GM13976 (cell line): ENCODE measurements at regions not wholly inside any gene's neighbourhood (a gene's known extent, or its start where the extent isn't known, plus 50 kb on each side); places are given as distances from the start of the nearest gene placed in this dataset.

Experiments
- DNase-seq: peaks from one replicate; pipeline ENCODE4 v3.0.0; 2012; ENCODE audit warnings: low spot score
- in situ Hi-C: fragments of 300-500 bp; cut with MboI; formaldehyde crosslinking; loops from one replicate; pipeline ENCODE4 v1.12.0; 2022; ENCODE audit warnings: low sequenced_read_pairs, mixed read lengths, inconsistent platforms; ENCODE audit not compliant: unreplicated experiment
- TF ChIP-seq, protein P1 (sequence below): IDR thresholded peaks from 2 replicates; pipeline ENCODE4 v1.5.1; 2012; ENCODE audit warnings: borderline replicate concordance, mild to moderate bottlenecking; ENCODE audit not compliant: insufficient read depth; ENCODE audit errors: extremely low read depth, missing control alignments, control extremely low read depth

DNA sequence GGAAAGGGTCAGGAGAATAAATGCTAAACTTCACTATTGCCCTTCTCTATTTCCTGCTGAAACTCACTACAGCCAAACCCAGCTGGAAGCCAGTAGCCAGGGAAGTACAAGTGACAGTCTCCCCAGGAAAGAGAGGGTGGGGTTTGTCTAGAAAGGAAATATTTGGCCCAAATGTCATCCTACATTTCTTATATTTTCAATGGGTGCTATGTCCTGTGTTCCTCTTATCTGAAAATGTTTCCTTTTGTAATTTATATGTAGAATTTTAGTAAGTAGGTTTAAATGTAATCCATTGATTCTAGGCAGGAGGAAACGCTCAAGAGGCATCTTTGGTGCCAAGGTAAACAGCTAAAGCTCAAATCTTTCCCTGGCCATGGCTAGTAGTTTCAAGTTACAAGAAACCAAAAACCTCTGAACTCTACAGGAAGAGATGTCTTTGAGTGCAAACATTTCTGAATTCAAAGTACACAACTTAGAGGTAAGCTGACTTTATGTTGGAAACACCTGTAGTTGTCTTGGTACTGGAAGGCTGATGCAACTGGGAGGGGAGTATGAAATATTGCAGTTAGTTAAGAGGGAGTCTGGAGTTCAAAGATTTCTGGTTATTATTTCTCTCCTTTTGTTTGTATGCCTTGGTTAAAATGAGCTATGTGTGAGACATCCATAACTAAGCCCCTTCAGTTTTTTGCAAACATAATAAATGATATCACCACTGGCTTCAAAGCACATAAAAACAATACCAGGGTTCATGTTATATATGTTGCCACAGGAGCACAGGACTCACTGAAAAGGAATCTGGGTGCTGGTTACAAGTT, 356.1 kb upstream of the ZC3H15 start:
- in situ Hi-C loops: no loop called here
- DNase-seq: no peak
- TF ChIP-seq, protein P1, sequence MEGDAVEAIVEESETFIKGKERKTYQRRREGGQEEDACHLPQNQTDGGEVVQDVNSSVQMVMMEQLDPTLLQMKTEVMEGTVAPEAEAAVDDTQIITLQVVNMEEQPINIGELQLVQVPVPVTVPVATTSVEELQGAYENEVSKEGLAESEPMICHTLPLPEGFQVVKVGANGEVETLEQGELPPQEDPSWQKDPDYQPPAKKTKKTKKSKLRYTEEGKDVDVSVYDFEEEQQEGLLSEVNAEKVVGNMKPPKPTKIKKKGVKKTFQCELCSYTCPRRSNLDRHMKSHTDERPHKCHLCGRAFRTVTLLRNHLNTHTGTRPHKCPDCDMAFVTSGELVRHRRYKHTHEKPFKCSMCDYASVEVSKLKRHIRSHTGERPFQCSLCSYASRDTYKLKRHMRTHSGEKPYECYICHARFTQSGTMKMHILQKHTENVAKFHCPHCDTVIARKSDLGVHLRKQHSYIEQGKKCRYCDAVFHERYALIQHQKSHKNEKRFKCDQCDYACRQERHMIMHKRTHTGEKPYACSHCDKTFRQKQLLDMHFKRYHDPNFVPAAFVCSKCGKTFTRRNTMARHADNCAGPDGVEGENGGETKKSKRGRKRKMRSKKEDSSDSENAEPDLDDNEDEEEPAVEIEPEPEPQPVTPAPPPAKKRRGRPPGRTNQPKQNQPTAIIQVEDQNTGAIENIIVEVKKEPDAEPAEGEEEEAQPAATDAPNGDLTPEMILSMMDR: no peak

- TF ChIP-seq, protein P1: no peak
- no peak for DNase-seq
- in situ Hi-C loops: no loop called here
Observed at GRCh38 chr2:186130748-186131641, 355.1 kb upstream of the ZC3H15 start.

DNA sequence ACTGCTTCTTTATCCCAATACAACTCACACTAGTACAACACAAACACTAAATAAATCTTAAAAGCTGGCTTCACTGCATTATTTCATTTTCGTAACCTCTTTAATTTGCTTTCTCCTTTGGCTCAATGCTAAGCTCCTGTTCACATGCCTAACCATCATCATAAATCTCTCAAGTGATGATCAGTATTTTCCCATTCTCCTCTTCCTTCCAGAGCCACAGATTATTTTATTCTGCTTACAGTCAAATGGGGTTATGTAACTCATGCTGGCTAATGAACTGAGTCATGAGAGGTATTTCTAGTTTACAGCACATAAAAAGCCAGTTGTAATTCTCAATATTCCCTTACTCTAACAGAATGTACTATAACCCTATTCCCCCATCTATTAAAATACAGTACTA, 350.4 kb upstream of the ZC3H15 start:
- TF ChIP-seq, protein P1: no peak
- in situ Hi-C loops: no loop called here
- no peak for DNase-seq

DNA sequence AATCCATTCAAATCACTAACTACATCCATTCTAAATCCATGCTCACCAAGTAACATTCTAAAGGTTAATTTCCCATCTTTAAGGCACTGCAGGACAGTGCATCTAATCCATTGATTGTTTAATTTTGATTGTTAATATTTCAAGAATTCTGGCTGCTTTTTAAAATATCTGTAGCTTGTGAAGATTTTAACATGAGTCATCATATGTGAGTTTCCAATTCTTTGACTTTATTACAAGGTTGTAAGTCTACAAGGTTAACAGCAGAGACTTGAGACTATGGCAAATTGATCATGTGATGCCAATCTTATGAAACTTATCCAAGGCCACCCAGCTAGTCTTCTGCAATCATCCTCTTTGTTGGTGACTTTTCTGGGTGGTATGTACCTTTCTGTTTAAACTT, 349.2 kb upstream of the ZC3H15 start:
- TF ChIP-seq, protein P1: no peak
- in situ Hi-C loops: no loop called here
- no peak for DNase-seq

DNA sequence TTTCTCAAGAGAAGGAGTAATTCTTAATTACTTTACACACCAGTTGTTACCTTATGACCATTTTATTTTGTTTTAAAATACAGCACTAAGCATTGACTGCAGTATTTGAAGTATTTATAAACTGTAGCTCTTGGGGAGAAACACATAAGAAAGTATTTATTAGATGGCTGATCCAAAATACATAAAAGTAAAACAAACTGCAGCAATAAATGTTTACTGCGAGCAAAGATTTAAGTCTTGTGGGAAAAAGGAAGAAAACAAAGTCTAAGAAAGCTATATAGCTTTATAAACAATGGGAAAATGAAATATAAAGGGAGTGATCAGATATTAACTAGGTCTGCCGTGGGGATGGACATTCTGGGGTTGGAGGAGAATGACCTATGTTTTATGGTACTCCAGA, 347.2 kb upstream of the ZC3H15 start:
- no peak for DNase-seq
- TF ChIP-seq, protein P1: no peak
- in situ Hi-C loops: no loop called here

DNA sequence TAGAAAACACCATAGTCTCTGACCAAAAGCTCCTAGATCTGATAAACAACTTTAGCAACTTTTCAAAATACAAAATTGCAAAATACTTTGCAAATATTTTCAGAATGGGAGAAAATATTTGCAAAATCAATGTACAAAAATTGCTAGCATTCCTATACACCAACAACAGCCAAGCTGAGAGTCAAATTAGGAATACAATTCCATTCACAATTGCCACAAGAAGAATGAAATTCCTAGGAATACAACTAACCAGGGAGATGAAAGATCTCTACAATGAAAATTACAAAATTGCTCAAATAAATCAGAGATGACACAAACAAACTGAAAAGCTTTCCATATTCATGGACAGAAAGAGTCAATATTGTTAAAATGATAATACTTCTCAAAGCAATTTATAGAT, 327.0 kb upstream of the ZC3H15 start:
- no peak for DNase-seq
- TF ChIP-seq, protein P1: no peak
- in situ Hi-C loops: no loop called here
